H1 (cell line): ENCODE measurements at regions not wholly inside any gene's neighbourhood (a gene's known extent, or its start where the extent isn't known, plus 50 kb on each side); places are given as distances from the start of the nearest gene placed in this dataset.

Experiments
- CTCF ChIA-PET: fragments of 300-600 bp; sonication (Branson Sonifier 250); formaldehyde crosslinking; loops from one replicate; lab custom pipeline; 2021; ENCODE audit not compliant: partially characterized antibody; lab: Charles Lee
- POLR2A ChIA-PET: fragments of 300-600 bp; sonication (Branson Sonifier 250); formaldehyde crosslinking; loops from one replicate; lab custom pipeline; 2021; ENCODE audit warnings: inconsistent platforms; ENCODE audit not compliant: partially characterized antibody; lab: Charles Lee
- DNase-seq, 2 experiments: peaks; one replicate each; pipeline versions ENCODE4 v3.0.0 to v3.0.0-alpha.2; 2010 to 2022; ENCODE audit warnings: low spot score in 2 of 2, low read depth in 1 of 2, mixed read lengths in 1 of 2
- FAIRE-seq: peaks from 2 replicates; lab custom pipeline; 2011; peaks lifted over from hg19 to GRCh38; lab: Jason Lieb, UNC
- H2AFZ ChIP-seq: 2 replicates; pipeline ENCODE4 v1.8.1; 2012; ENCODE audit warnings: low read length, inconsistent platforms
- H2AK5ac ChIP-seq: 2 replicates; pipeline ENCODE4 v1.6.1; 2013; ENCODE audit warnings: low read depth, low read length
- H2BK120ac ChIP-seq: replicated peaks from 2 replicates; pipeline ENCODE3; 2013; ENCODE audit warnings: low read depth, low read length, inconsistent platforms
- H2BK12ac ChIP-seq: 2 replicates; pipeline ENCODE4 v1.6.1; 2013; ENCODE audit warnings: low read depth, low read length
- H2BK15ac ChIP-seq: 2 replicates; pipeline ENCODE4 v1.6.1; 2013; ENCODE audit warnings: low read length
- H2BK20ac ChIP-seq: 2 replicates; pipeline ENCODE4 v1.6.1; 2013; ENCODE audit warnings: low read length
- H2BK5ac ChIP-seq: 2 replicates; pipeline ENCODE4 v1.6.1; 2013; ENCODE audit warnings: low read depth, low read length
- H3K14ac ChIP-seq: 2 replicates; pipeline ENCODE4 v1.6.1; 2013; ENCODE audit warnings: inconsistent platforms; ENCODE audit not compliant: insufficient read length
- H3K18ac ChIP-seq: 2 replicates; pipeline ENCODE4 v1.6.1; 2013; ENCODE audit warnings: low read length; ENCODE audit errors: extremely low read depth
- H3K23ac ChIP-seq: 2 replicates; pipeline ENCODE4 v1.6.1; 2013; ENCODE audit warnings: inconsistent platforms; ENCODE audit not compliant: insufficient read length
- H3K23me2 ChIP-seq: 2 replicates; pipeline ENCODE4 v1.6.1; 2013; ENCODE audit warnings: low read depth, low read length
- H3K27ac ChIP-seq: 2 replicates; pipeline ENCODE4 v1.6.1; 2011; ENCODE audit warnings: low read depth, low read length, inconsistent platforms
- H3K27me3 ChIP-seq, 4 experiments: replicated peaks in 1 of 4; 1 replicate in 1 of 4; 2 replicates in 3 of 4; pipeline versions ENCODE4 v1.6.1 to v1.8.1; 2011 to 2013; ENCODE audit warnings: low read length in 3 of 4, mild to moderate bottlenecking in 3 of 4, inconsistent platforms in 2 of 4, mixed read lengths in 2 of 4, moderate library complexity in 1 of 4; ENCODE audit not compliant: control insufficient read depth in 3 of 4, insufficient read depth in 3 of 4; ENCODE audit errors: extremely low read depth in 1 of 4
- H3K36me3 ChIP-seq, 4 experiments: 2 replicates each; pipeline versions ENCODE4 v1.6.1 to v1.8.1; 2011 to 2013; ENCODE audit warnings: mild to moderate bottlenecking in 4 of 4, low read length in 3 of 4, moderate library complexity in 2 of 4, control low read depth in 1 of 4, inconsistent platforms in 1 of 4; ENCODE audit not compliant: insufficient read depth in 4 of 4, control insufficient read depth in 2 of 4
- H3K4ac ChIP-seq: replicated peaks from 2 replicates; pipeline ENCODE3; 2013; ENCODE audit warnings: low read length, low read depth, mixed read lengths, inconsistent platforms; ENCODE audit not compliant: insufficient read length
- H3K4me1 ChIP-seq, 4 experiments: replicated peaks in 1 of 4; 1 replicate in 1 of 4; 2 replicates in 3 of 4; pipeline versions ENCODE4 v1.6.1 to v1.8.1; 2011 to 2013; ENCODE audit warnings: low read length in 3 of 4, inconsistent platforms in 2 of 4, mixed read lengths in 1 of 4; ENCODE audit not compliant: insufficient read depth in 4 of 4, control insufficient read depth in 3 of 4
- H3K4me2 ChIP-seq, 2 experiments: 2 replicates each; pipeline versions ENCODE4 v1.6.1 to v1.8.1; 2011 to 2013; ENCODE audit warnings: low read depth in 2 of 2, low read length in 2 of 2, control low read depth in 1 of 2, inconsistent platforms in 1 of 2, mild to moderate bottlenecking in 1 of 2; ENCODE audit not compliant: insufficient read depth in 1 of 2
- H3K4me3 ChIP-seq, 4 experiments: fragments of 200-600, 300-600 bp in 1 of 4; sonication (generic), shearing (Covaris generic), sonication (Bioruptor Twin) in 1 of 4; 2 replicates each; pipeline versions ENCODE4 v1.5.1 to v1.8.1; 2011 to 2016; ENCODE audit warnings: low read length in 4 of 4, low read depth in 3 of 4, control low read depth in 2 of 4, inconsistent platforms in 2 of 4, mild to moderate bottlenecking in 2 of 4, mixed read lengths in 1 of 4, moderate library complexity in 1 of 4; ENCODE audit not compliant: insufficient read depth in 2 of 4; ENCODE audit errors: extremely low read depth in 1 of 4
- H3K56ac ChIP-seq: replicated peaks from 2 replicates; pipeline ENCODE3; 2013; ENCODE audit warnings: low read depth, mild to moderate bottlenecking, mixed read lengths, low read length, inconsistent platforms; ENCODE audit not compliant: insufficient read length
- H3K79me1 ChIP-seq: 2 replicates; pipeline ENCODE4 v1.6.1; 2013; ENCODE audit warnings: low read depth, low read length, control low read depth
- H3K79me2 ChIP-seq, 2 experiments: 2 replicates each; pipeline versions ENCODE4 v1.6.1 to v1.8.1; 2012 to 2013; ENCODE audit warnings: low read length in 2 of 2, mild to moderate bottlenecking in 2 of 2, inconsistent platforms in 1 of 2; ENCODE audit not compliant: insufficient read depth in 2 of 2, control insufficient read depth in 1 of 2
- H3K9ac ChIP-seq, 4 experiments: replicated peaks in 1 of 4; 1 replicate in 1 of 4; 2 replicates in 3 of 4; pipeline versions ENCODE4 v1.6.1 to v1.8.1; 2011 to 2013; ENCODE audit warnings: low read depth in 3 of 4, low read length in 3 of 4, control low read depth in 2 of 4, mild to moderate bottlenecking in 2 of 4, moderate library complexity in 2 of 4, inconsistent platforms in 1 of 4; ENCODE audit errors: extremely low read depth in 1 of 4
- H3K9me3 ChIP-seq, 2 experiments: 2 replicates each; pipeline versions ENCODE4 v1.6.1 to v1.8.1; 2012 to 2013; ENCODE audit warnings: mild to moderate bottlenecking in 2 of 2, moderate library complexity in 2 of 2, control low read depth in 1 of 2, inconsistent platforms in 1 of 2, low read depth in 1 of 2, low read length in 1 of 2, mixed read lengths in 1 of 2; ENCODE audit not compliant: insufficient read depth in 2 of 2
- H4K20me1 ChIP-seq, 2 experiments: replicated peaks in 1 of 2; 2 replicates each; pipeline versions ENCODE3 to v1.8.1; 2011 to 2013; ENCODE audit warnings: inconsistent platforms in 2 of 2, low read length in 2 of 2, mild to moderate bottlenecking in 1 of 2; ENCODE audit not compliant: insufficient read depth in 2 of 2, control insufficient read depth in 1 of 2
- H4K5ac ChIP-seq: 2 replicates; pipeline ENCODE4 v1.6.1; 2013; ENCODE audit warnings: low read length, low read depth, mixed read lengths, inconsistent platforms; ENCODE audit not compliant: insufficient read length
- H4K8ac ChIP-seq: 2 replicates; pipeline ENCODE4 v1.8.0; 2013; ENCODE audit warnings: mild to moderate bottlenecking, moderate library complexity, low read length, inconsistent platforms; ENCODE audit not compliant: insufficient read depth; ENCODE audit errors: extremely low read depth
- H4K91ac ChIP-seq: replicated peaks from 2 replicates; pipeline ENCODE3; 2013; ENCODE audit warnings: low read length, mixed read lengths, inconsistent platforms; ENCODE audit not compliant: insufficient read length
- ASH2L ChIP-seq: fragments of 200-600, 300-600 bp; sonication (generic); IDR thresholded peaks from one replicate; pipeline ENCODE4 v1.7.1; 2017; ENCODE audit warnings: low read length
- BACH1 ChIP-seq: IDR thresholded peaks from 2 replicates; pipeline ENCODE4 v1.6.1; 2012; ENCODE audit warnings: low read length, improper control_type of control experiment
- JUN ChIP-seq: IDR thresholded peaks from 2 replicates; pipeline ENCODE4 v1.6.1; 2011; ENCODE audit warnings: low read depth, mild to moderate bottlenecking, improper control_type of control experiment, low read length
- TAF7 ChIP-seq: optimal IDR thresholded peaks from 2 replicates; pipeline ENCODE3; 2011; ENCODE audit warnings: low read depth, mild to moderate bottlenecking, inconsistent platforms, low read length, moderate library complexity, borderline replicate concordance
- WGBS, 2 experiments: shearing (Covaris generic) in 1 of 2; methylation state at CpG; one replicate each; pipeline versions ENCODE4 v1.1.6 to v1.1.7; 2013 to 2015; ENCODE audit warnings: low lambda C conversion rate in 2 of 2, mixed read lengths in 2 of 2, inconsistent platforms in 1 of 2, low coverage in 1 of 2, missing lambda C conversion rate in 1 of 2; ENCODE audit not compliant: insufficient replicate concordance in 2 of 2, insufficient coverage in 1 of 2, insufficient read length in 1 of 2; ENCODE audit errors: extremely low coverage in 1 of 2, missing lambda C conversion rate in 1 of 2; 5-methylcytosine and 5-hydroxymethylcytosine counted together

DNA sequence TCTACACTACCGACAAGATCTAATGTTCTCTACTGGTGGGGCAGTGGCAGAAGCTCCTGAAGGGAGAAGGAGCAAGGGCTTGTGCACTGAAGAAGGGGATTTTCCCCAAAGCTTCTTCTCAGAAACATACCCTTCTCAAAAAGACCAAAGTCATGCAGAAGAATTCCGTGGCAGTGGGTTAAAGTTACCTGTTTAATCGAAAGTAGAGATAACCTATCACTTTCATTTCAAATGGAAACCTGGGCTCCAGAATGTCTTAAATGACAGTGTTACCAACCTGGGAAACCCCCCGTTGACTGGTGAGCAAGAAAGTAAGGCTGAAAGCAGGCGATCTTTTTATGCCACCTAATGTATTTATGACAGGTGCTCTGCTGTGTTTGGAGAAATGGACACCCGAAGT, 92.5 kb upstream of the TEX13D start:
- Histone ChIP-seq H3K4me3 (no peak overlapping the region), H3K4ac (no peak overlapping the region), H4K5ac (no peak overlapping the region), H4K8ac (no peak overlapping the region), H2BK20ac (no peak overlapping the region), H3K23me2 (no peaks in the 10 kb centered on the region), H3K79me2 (no peaks in the 10 kb centered on the region), H2BK15ac (no peak overlapping the region), H3K56ac (no peak overlapping the region), H3K18ac (no peak overlapping the region), H3K9me3 (no peaks in the 10 kb centered on the region), H3K14ac (no peak overlapping the region), H3K4me1 (no peaks in the 10 kb centered on the region), H2BK5ac (no peak overlapping the region), H2AFZ (no peak overlapping the region), H2AK5ac (no peak overlapping the region), H3K23ac (no peak overlapping the region), H3K4me2 (no peak overlapping the region), H4K91ac (no peak overlapping the region), H2BK12ac (no peak overlapping the region), H3K9ac (no peak overlapping the region), H4K20me1 (no peaks in the 10 kb centered on the region), H2BK120ac (no peak overlapping the region), H3K27me3 (no peaks in the 10 kb centered on the region), H3K79me1 (no peaks in the 10 kb centered on the region), H3K36me3 (no peaks in the 10 kb centered on the region), H3K27ac (no peak overlapping the region)
- ChIA-PET POLR2A (no interaction called here), CTCF (interaction anchor here (1.6 kb wide), 1 partner anchor 11 kb away, joined by 6 read pairs; no protein-coding TSS in a partner anchor)
- WGBS, 2 experiments = 95% methylated on average over 6 of the region's 6 CpGs; no CpG with 5 or more reads in 1 of the 2 experiments
- FAIRE-seq = no peak
- DNase-seq = no peak
- TF ChIP-seq JUN (no peak), BACH1 (no peak), ASH2L (no peak), TAF7 (no peak)
